ENCODE measurements at regions not wholly inside any gene's neighbourhood (a gene's known extent, or its start where the extent isn't known, plus 50 kb on each side); places are given as distances from the start of the nearest gene placed in this dataset.

GRCh38 chr3:99159220-99159762 lies 257.8 kb upstream of the DCBLD2 start:
- TF ChIP-seq EZH2 (IDR thresholded peaks at IDR 0.05; ENCODE audit: insufficient read depth, low read length), result no peak
- TF ChIP-seq, protein P1, sequence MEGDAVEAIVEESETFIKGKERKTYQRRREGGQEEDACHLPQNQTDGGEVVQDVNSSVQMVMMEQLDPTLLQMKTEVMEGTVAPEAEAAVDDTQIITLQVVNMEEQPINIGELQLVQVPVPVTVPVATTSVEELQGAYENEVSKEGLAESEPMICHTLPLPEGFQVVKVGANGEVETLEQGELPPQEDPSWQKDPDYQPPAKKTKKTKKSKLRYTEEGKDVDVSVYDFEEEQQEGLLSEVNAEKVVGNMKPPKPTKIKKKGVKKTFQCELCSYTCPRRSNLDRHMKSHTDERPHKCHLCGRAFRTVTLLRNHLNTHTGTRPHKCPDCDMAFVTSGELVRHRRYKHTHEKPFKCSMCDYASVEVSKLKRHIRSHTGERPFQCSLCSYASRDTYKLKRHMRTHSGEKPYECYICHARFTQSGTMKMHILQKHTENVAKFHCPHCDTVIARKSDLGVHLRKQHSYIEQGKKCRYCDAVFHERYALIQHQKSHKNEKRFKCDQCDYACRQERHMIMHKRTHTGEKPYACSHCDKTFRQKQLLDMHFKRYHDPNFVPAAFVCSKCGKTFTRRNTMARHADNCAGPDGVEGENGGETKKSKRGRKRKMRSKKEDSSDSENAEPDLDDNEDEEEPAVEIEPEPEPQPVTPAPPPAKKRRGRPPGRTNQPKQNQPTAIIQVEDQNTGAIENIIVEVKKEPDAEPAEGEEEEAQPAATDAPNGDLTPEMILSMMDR (IDR thresholded peaks at IDR 0.05; ENCODE audit: insufficient read depth, low read depth, low read length), result no peak
